HCT116 (cell line): ENCODE measurements at regions not wholly inside any gene's neighbourhood (a gene's known extent, or its start where the extent isn't known, plus 50 kb on each side); places are given as distances from the start of the nearest gene placed in this dataset.

Source experiments
- POLR2AphosphoS5 ChIP-seq: IDR thresholded peaks from 2 replicates; pipeline ENCODE4 v1.6.1; 2011; ENCODE audit warnings: mild to moderate bottlenecking, low read depth, low read length, moderate library complexity
- RAD21 ChIP-seq: IDR thresholded peaks from 2 replicates; pipeline ENCODE4 v1.6.1; 2012; ENCODE audit warnings: low read depth, mild to moderate bottlenecking
- TF ChIP-seq, protein P1 (sequence below), 3 experiments: fragments of 200-600 bp in 1 of 3; sonication (generic) in 1 of 3; IDR thresholded peaks in 2 of 3; conservative IDR thresholded peaks in 1 of 3; 2 replicates each; pipeline ENCODE4 v1.5.1; 2012 to 2017; ENCODE audit warnings: low read depth in 2 of 3, low read length in 2 of 3, antibody characterized with exemption in 1 of 3, borderline replicate concordance in 1 of 3, control low read depth in 1 of 3, mild to moderate bottlenecking in 1 of 3, mixed read lengths in 1 of 3, mixed run types in 1 of 3, moderate library complexity in 1 of 3; ENCODE audit not compliant: insufficient read depth in 1 of 3
- TF ChIP-seq, protein P2 (sequence below): IDR thresholded peaks from 2 replicates; pipeline ENCODE4 v1.6.1; 2012; ENCODE audit warnings: low read depth
- TF ChIP-seq, protein P3 (sequence below): IDR thresholded peaks from 2 replicates; pipeline ENCODE4 v1.6.1; 2012
- TF ChIP-seq, protein P4 (sequence below): IDR thresholded peaks from 2 replicates; pipeline ENCODE4 v1.6.1; 2012

DNA sequence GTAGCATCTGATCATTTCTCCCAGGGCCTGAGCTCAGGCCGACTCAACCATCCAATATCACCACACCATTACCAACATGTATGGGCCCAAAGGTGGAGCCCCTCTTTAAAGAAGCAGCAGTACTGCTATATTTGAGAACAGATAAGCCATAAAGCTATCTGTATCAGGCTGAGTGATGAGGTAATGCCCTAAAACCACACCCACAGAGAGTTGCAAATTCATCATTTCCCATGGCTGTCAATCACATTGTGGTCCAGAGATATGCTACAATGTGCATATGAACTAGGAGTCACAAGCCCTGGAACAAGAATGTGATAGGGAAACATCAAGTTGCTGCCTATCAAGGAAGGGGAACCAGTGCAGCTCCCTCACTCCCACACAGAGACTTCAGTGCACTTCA is 52.6 kb upstream of the GALNT13 start:
- TF ChIP-seq POLR2AphosphoS5 (no peak), RAD21 (no peak)
- TF ChIP-seq, protein P1, sequence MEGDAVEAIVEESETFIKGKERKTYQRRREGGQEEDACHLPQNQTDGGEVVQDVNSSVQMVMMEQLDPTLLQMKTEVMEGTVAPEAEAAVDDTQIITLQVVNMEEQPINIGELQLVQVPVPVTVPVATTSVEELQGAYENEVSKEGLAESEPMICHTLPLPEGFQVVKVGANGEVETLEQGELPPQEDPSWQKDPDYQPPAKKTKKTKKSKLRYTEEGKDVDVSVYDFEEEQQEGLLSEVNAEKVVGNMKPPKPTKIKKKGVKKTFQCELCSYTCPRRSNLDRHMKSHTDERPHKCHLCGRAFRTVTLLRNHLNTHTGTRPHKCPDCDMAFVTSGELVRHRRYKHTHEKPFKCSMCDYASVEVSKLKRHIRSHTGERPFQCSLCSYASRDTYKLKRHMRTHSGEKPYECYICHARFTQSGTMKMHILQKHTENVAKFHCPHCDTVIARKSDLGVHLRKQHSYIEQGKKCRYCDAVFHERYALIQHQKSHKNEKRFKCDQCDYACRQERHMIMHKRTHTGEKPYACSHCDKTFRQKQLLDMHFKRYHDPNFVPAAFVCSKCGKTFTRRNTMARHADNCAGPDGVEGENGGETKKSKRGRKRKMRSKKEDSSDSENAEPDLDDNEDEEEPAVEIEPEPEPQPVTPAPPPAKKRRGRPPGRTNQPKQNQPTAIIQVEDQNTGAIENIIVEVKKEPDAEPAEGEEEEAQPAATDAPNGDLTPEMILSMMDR (IDR thresholded peaks at IDR 0.05 in 2 of 3, conservative IDR thresholded peaks at IDR 0.05 in 1 of 3; ENCODE audit: borderline replicate concordance in 1 of 3, insufficient read depth in 1 of 3, low read depth in 2 of 3, low read length in 2 of 3) = no peak
- TF ChIP-seq, protein P2, sequence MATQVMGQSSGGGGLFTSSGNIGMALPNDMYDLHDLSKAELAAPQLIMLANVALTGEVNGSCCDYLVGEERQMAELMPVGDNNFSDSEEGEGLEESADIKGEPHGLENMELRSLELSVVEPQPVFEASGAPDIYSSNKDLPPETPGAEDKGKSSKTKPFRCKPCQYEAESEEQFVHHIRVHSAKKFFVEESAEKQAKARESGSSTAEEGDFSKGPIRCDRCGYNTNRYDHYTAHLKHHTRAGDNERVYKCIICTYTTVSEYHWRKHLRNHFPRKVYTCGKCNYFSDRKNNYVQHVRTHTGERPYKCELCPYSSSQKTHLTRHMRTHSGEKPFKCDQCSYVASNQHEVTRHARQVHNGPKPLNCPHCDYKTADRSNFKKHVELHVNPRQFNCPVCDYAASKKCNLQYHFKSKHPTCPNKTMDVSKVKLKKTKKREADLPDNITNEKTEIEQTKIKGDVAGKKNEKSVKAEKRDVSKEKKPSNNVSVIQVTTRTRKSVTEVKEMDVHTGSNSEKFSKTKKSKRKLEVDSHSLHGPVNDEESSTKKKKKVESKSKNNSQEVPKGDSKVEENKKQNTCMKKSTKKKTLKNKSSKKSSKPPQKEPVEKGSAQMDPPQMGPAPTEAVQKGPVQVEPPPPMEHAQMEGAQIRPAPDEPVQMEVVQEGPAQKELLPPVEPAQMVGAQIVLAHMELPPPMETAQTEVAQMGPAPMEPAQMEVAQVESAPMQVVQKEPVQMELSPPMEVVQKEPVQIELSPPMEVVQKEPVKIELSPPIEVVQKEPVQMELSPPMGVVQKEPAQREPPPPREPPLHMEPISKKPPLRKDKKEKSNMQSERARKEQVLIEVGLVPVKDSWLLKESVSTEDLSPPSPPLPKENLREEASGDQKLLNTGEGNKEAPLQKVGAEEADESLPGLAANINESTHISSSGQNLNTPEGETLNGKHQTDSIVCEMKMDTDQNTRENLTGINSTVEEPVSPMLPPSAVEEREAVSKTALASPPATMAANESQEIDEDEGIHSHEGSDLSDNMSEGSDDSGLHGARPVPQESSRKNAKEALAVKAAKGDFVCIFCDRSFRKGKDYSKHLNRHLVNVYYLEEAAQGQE = no peak
- TF ChIP-seq, protein P3, sequence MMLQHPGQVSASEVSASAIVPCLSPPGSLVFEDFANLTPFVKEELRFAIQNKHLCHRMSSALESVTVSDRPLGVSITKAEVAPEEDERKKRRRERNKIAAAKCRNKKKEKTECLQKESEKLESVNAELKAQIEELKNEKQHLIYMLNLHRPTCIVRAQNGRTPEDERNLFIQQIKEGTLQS = no peak
- TF ChIP-seq, protein P4, sequence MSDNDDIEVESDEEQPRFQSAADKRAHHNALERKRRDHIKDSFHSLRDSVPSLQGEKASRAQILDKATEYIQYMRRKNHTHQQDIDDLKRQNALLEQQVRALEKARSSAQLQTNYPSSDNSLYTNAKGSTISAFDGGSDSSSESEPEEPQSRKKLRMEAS = no peak
